ENCODE measurements at regions not wholly inside any gene's neighbourhood (a gene's known extent, or its start where the extent isn't known, plus 50 kb on each side); places are given as distances from the start of the nearest gene placed in this dataset.

GRCh38 chr17:33986088-33986487, 269.0 kb upstream of the CCL2 start:
- H4K20me1 ChIP-seq (replicated peaks; ENCODE audit: control insufficient read depth, extremely low read depth, insufficient read depth, low read length), result no peaks in the 10 kb centered on the region
- TF ChIP-seq FOS (IDR thresholded peaks at IDR 0.05; ENCODE audit: borderline replicate concordance, insufficient read depth, low read length) (no peak), EZH2 (IDR thresholded peaks at IDR 0.05; ENCODE audit: borderline replicate concordance, low read depth, low read length, severe bottlenecking) (no peak), POLR2AphosphoS5 (IDR thresholded peaks at IDR 0.05; ENCODE audit: insufficient read depth, low read depth, low read length) (no peak), GATA2 (IDR thresholded peaks at IDR 0.05; ENCODE audit: insufficient read depth, insufficient read length, low read depth, low read length) (no peak), POLR2A (IDR thresholded peaks at IDR 0.05; ENCODE audit: low read depth, low read length) (no peak), MYC (IDR thresholded peaks at IDR 0.05; ENCODE audit: low read depth, low read length) (no peak), JUN (IDR thresholded peaks at IDR 0.05; ENCODE audit: borderline replicate concordance, insufficient read depth, insufficient read length, low read depth) (no peak)
- TF ChIP-seq, protein P1, sequence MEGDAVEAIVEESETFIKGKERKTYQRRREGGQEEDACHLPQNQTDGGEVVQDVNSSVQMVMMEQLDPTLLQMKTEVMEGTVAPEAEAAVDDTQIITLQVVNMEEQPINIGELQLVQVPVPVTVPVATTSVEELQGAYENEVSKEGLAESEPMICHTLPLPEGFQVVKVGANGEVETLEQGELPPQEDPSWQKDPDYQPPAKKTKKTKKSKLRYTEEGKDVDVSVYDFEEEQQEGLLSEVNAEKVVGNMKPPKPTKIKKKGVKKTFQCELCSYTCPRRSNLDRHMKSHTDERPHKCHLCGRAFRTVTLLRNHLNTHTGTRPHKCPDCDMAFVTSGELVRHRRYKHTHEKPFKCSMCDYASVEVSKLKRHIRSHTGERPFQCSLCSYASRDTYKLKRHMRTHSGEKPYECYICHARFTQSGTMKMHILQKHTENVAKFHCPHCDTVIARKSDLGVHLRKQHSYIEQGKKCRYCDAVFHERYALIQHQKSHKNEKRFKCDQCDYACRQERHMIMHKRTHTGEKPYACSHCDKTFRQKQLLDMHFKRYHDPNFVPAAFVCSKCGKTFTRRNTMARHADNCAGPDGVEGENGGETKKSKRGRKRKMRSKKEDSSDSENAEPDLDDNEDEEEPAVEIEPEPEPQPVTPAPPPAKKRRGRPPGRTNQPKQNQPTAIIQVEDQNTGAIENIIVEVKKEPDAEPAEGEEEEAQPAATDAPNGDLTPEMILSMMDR (IDR thresholded peaks at IDR 0.05; ENCODE audit: extremely low read depth in 1 of 2, insufficient read depth in 1 of 2, low read depth in 1 of 2, low read length in 2 of 2), result no peak
- TF ChIP-seq, protein P2, sequence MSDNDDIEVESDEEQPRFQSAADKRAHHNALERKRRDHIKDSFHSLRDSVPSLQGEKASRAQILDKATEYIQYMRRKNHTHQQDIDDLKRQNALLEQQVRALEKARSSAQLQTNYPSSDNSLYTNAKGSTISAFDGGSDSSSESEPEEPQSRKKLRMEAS (IDR thresholded peaks at IDR 0.05; ENCODE audit: insufficient read depth, insufficient read length), result no peak
- intact Hi-C loops (cut with micrococcal nuclease) (loop anchor here (10.0 kb wide), 1 partner anchor 61 kb away; no protein-coding TSS in a partner anchor), dilution Hi-C loops (cut with MboI; ENCODE audit: extremely low pct_ligation_motif_present, low sequenced_read_pairs) (no loop called here)
- CTCF ChIA-PET, result no interaction called here
- no peak overlapping the region for H3K4me3 ChIP-seq (replicated peaks in 1 of 3; ENCODE audit: insufficient read depth in 1 of 3, low read depth in 1 of 3, low read length in 3 of 3)
- DNase-seq (ENCODE audit: low read depth, low spot score) (no peak), FAIRE-seq (no peak)
- no peaks in the 10 kb centered on the region for H3K36me3 ChIP-seq (ENCODE audit: control insufficient read depth in 2 of 2, extremely low read depth in 1 of 2, insufficient read depth in 2 of 2, low read length in 2 of 2)
- no peaks in the 10 kb centered on the region for H3K9me1 ChIP-seq (replicated peaks; ENCODE audit: control insufficient read depth, extremely low read depth, insufficient read depth, low read length)
- no peak overlapping the region for H3K27ac ChIP-seq (ENCODE audit: insufficient read depth, low read depth, low read length)
- no TSS peak for BruUV-seq (replicated peaks)
- no peak overlapping the region for H3K4me2 ChIP-seq (ENCODE audit: insufficient read depth, low read length)
- no peaks in the 10 kb centered on the region for H3K4me1 ChIP-seq (ENCODE audit: control insufficient read depth, extremely low read depth, insufficient read depth, low read length)
- H3K9ac ChIP-seq (replicated peaks; ENCODE audit: extremely low read depth, insufficient read depth, low read length), result no peak overlapping the region
- H2AFZ ChIP-seq (ENCODE audit: low read depth, low read length), result no peak overlapping the region
- H3K9me3 ChIP-seq (replicated peaks; ENCODE audit: control insufficient read depth, insufficient read depth, low read length), result no peaks in the 10 kb centered on the region
- no peaks in the 10 kb centered on the region for H3K27me3 ChIP-seq (ENCODE audit: control insufficient read depth in 2 of 2, insufficient read depth in 2 of 2, low read length in 2 of 2)
- H3K79me2 ChIP-seq (ENCODE audit: control insufficient read depth, insufficient read depth, low read length), result no peaks in the 10 kb centered on the region
- POLR2A ChIA-PET, result no interaction called here

All from endothelial cell of umbilical vein (primary cell).